Esophagus (tissue), 2 donors: ENCODE measurements at regions not wholly inside any gene's neighbourhood (a gene's known extent, or its start where the extent isn't known, plus 50 kb on each side); places are given as distances from the start of the nearest gene placed in this dataset.

Source experiments
- H3K27ac ChIP-seq, 2 donors: one replicate each; pipeline ENCODE4 v1.5.1; 2013; ENCODE audit warnings: low read depth in 2 of 2, mild to moderate bottlenecking in 2 of 2, inconsistent platforms in 1 of 2, low read length in 1 of 2, moderate library complexity in 1 of 2
- H3K27me3 ChIP-seq, 2 donors: one replicate each; pipeline ENCODE4 v1.6.1; 2013; ENCODE audit warnings: low read length in 2 of 2, control low read depth in 1 of 2, mild to moderate bottlenecking in 1 of 2; ENCODE audit not compliant: insufficient read depth in 2 of 2, control insufficient read depth in 1 of 2
- H3K36me3 ChIP-seq, 2 donors: one replicate each; pipeline ENCODE4 v1.6.1; 2013; ENCODE audit warnings: low read length in 1 of 2; ENCODE audit not compliant: control insufficient read depth in 2 of 2, insufficient read depth in 2 of 2
- H3K4me1 ChIP-seq, 2 donors: one replicate each; pipeline ENCODE4 v1.6.1; 2013; ENCODE audit warnings: low read length in 1 of 2; ENCODE audit not compliant: control insufficient read depth in 2 of 2, insufficient read depth in 2 of 2
- H3K4me3 ChIP-seq, 2 donors: one replicate each; pipeline ENCODE4 v1.5.1; 2013; ENCODE audit warnings: low read length in 2 of 2, mild to moderate bottlenecking in 2 of 2, low read depth in 1 of 2, moderate library complexity in 1 of 2
- H3K9me3 ChIP-seq, 2 donors: one replicate each; pipeline ENCODE4 v1.6.1; 2013; ENCODE audit warnings: mild to moderate bottlenecking in 2 of 2, low read depth in 1 of 2, low read length in 1 of 2, moderate library complexity in 1 of 2; ENCODE audit not compliant: control insufficient read depth in 2 of 2, insufficient read depth in 1 of 2
- WGBS, 2 donors: extraction: QIAGEN DNeasy Blood & Tissue Kit; methylation state at CpG; one replicate each; pipeline ENCODE4 v1.1.7; 2013; 5-methylcytosine and 5-hydroxymethylcytosine counted together
- donor health status: healthy with polysubstance abuse.
- donor health status: Bipolar disorder and iron deficiency.

GRCh38 chr1:195897076-195897475, 711.2 kb downstream of the KCNT2 start:
- no peaks in the 10 kb centered on the region for H3K9me3 ChIP-seq
- WGBS, 2 donors, result 89 to 91% methylated on average over 6 of the region's 6 CpGs
- no peak overlapping the region for H3K4me3 ChIP-seq
- no peaks in the 10 kb centered on the region for H3K4me1 ChIP-seq
- H3K27ac ChIP-seq, result no peak overlapping the region
- H3K36me3 ChIP-seq, result no peaks in the 10 kb centered on the region
- H3K27me3 ChIP-seq, result no peaks in the 10 kb centered on the region

- H3K9me3 ChIP-seq, result no peaks in the 10 kb centered on the region
- no peaks in the 10 kb centered on the region for H3K4me1 ChIP-seq
- no peaks in the 10 kb centered on the region for H3K36me3 ChIP-seq
Observed at GRCh38 chr1:195894411-195894810, 713.8 kb downstream of the KCNT2 start.

GRCh38 chr1:195886000-195886399, 722.2 kb downstream of the KCNT2 start:
- Histone ChIP-seq H3K27me3 (no peaks in the 10 kb centered on the region), H3K4me1 (no peaks in the 10 kb centered on the region), H3K4me3 (no peak overlapping the region), H3K27ac (no peak overlapping the region), H3K9me3 (no peaks in the 10 kb centered on the region), H3K36me3 (no peaks in the 10 kb centered on the region)
- WGBS, 2 donors, result 68 to 69% methylated on average over 1 of the region's 1 CpG

More at GRCh38 chr1:195894411-195894810, 713.8 kb downstream of the KCNT2 start:
- Histone ChIP-seq H3K27me3 (no peaks in the 10 kb centered on the region), H3K4me3 (no peak overlapping the region), H3K27ac (no peak overlapping the region)
- 34 to 44% methylated on average over 1 of the region's 1 CpG for WGBS, 2 donors

- H3K4me1 ChIP-seq, result no peaks in the 10 kb centered on the region
- no peak overlapping the region for H3K27ac ChIP-seq
- 76 to 97% methylated on average over 2 of the region's 2 CpGs for WGBS, 2 donors
- H3K4me3 ChIP-seq, result no peak overlapping the region
- H3K27me3 ChIP-seq, result no peaks in the 10 kb centered on the region
- no peaks in the 10 kb centered on the region for H3K36me3 ChIP-seq
- no peaks in the 10 kb centered on the region for H3K9me3 ChIP-seq
Observed at GRCh38 chr1:195878478-195878877, 729.8 kb downstream of the KCNT2 start.

GRCh38 chr1:195876792-195877191, 731.4 kb downstream of the KCNT2 start:
- no peak overlapping the region for H3K4me3 ChIP-seq
- H3K9me3 ChIP-seq, result no peaks in the 10 kb centered on the region
- no peak overlapping the region for H3K27ac ChIP-seq
- 76 to 80% methylated on average over 4 of the region's 4 CpGs for WGBS, 2 donors
- no peaks in the 10 kb centered on the region for H3K36me3 ChIP-seq
- H3K27me3 ChIP-seq, result no peaks in the 10 kb centered on the region
- no peaks in the 10 kb centered on the region for H3K4me1 ChIP-seq

- H3K27ac ChIP-seq, result no peak overlapping the region
- H3K4me3 ChIP-seq, result no peak overlapping the region
- H3K4me1 ChIP-seq, result no peaks in the 10 kb centered on the region
- H3K36me3 ChIP-seq, result no peaks in the 10 kb centered on the region
- no peaks in the 10 kb centered on the region for H3K9me3 ChIP-seq
- H3K27me3 ChIP-seq, result no peaks in the 10 kb centered on the region
- 80 to 84% methylated on average over 3 of the region's 3 CpGs for WGBS, 2 donors
Observed at GRCh38 chr1:195872376-195872775, 735.9 kb downstream of the KCNT2 start.

GRCh38 chr1:195867638-195868037, 740.6 kb downstream of the KCNT2 start:
- Histone ChIP-seq H3K9me3 (no peaks in the 10 kb centered on the region), H3K27me3 (no peaks in the 10 kb centered on the region), H3K4me3 (no peak overlapping the region), H3K36me3 (no peaks in the 10 kb centered on the region), H3K4me1 (no peaks in the 10 kb centered on the region), H3K27ac (no peak overlapping the region)

- Histone ChIP-seq H3K36me3 (no peaks in the 10 kb centered on the region), H3K27me3 (no peaks in the 10 kb centered on the region), H3K4me3 (no peak overlapping the region), H3K27ac (no peak overlapping the region), H3K4me1 (no peaks in the 10 kb centered on the region), H3K9me3 (no peaks in the 10 kb centered on the region)
- 63 to 84% methylated on average over 1 of the region's 1 CpG for WGBS, 2 donors
Observed at GRCh38 chr1:195866781-195867222, 741.4 kb downstream of the KCNT2 start.

GRCh38 chr1:195866091-195866780, 742.0 kb downstream of the KCNT2 start:
- no peaks in the 10 kb centered on the region for H3K9me3 ChIP-seq
- no peaks in the 10 kb centered on the region for H3K4me1 ChIP-seq
- WGBS, 2 donors, result 69 to 70% methylated on average over 6 of the region's 6 CpGs
- H3K4me3 ChIP-seq, result no peak overlapping the region
- H3K27ac ChIP-seq, result no peak overlapping the region
- no peaks in the 10 kb centered on the region for H3K36me3 ChIP-seq
- H3K27me3 ChIP-seq, result no peaks in the 10 kb centered on the region

GRCh38 chr1:195851804-195852203, 756.4 kb downstream of the KCNT2 start:
- WGBS, 2 donors, result 79 to 84% methylated on average over 2 of the region's 2 CpGs

More at GRCh38 chr1:195851804-195852203, 756.4 kb downstream of the KCNT2 start:
- Histone ChIP-seq H3K27ac (no peak overlapping the region), H3K4me1 (no peaks in the 10 kb centered on the region), H3K36me3 (no peaks in the 10 kb centered on the region), H3K4me3 (no peak overlapping the region), H3K9me3 (peaks cover 0 to 2% of the 10 kb centered on the region in 2 donors), H3K27me3 (no peaks in the 10 kb centered on the region)
